PC-3 (cell line): ENCODE measurements at regions not wholly inside any gene's neighbourhood (a gene's known extent, or its start where the extent isn't known, plus 50 kb on each side); places are given as distances from the start of the nearest gene placed in this dataset.
"Not testable (repeated sequence)": the region's sequence is repeated elsewhere in the genome, so short reads cannot be mapped to it uniquely, and the experiment has no call there.

ENCODE experiments used
- CTCF ChIP-seq: fragments of 300-600 bp; sonication (generic); conservative IDR thresholded peaks from 2 replicates; pipeline ENCODE4 v1.5.1; 2017; ENCODE audit warnings: antibody characterized with exemption, low read depth, mild to moderate bottlenecking, low read length
- EZH2 ChIP-seq: fragments of 300-600 bp; sonication (generic); IDR thresholded peaks from one replicate; pipeline ENCODE4 v1.6.1; 2017; ENCODE audit warnings: antibody characterized with exemption, mild to moderate bottlenecking, low read length; ENCODE audit not compliant: unreplicated experiment
- EZH2phosphoT487 ChIP-seq: fragments of 300-600 bp; sonication (generic); IDR thresholded peaks from 2 replicates; pipeline ENCODE4 v1.6.1; 2018; ENCODE audit warnings: mild to moderate bottlenecking, antibody characterized with exemption, low read length, borderline replicate concordance

GRCh38 chr3:33982949-33983348, 184.5 kb downstream of the PDCD6IP start:
- TF ChIP-seq CTCF, EZH2phosphoT487, EZH2: not testable (repeated sequence)
